SK-N-SH (cell line): ENCODE measurements at regions not wholly inside any gene's neighbourhood (a gene's known extent, or its start where the extent isn't known, plus 50 kb on each side); places are given as distances from the start of the nearest gene placed in this dataset.

ENCODE experiments used
- CTCF ChIA-PET: fragments of 300-600, 350-600 bp; formaldehyde crosslinking; extraction: SDS; loops from one replicate; lab custom pipeline; 2021; lab: Yijun Ruan, JAX
- POLR2A ChIA-PET: fragments of 350-600 bp; sonication (Branson Sonifier 250); formaldehyde crosslinking; extraction: SDS; loops from one replicate; lab custom pipeline; 2020; ENCODE audit warnings: antibody characterized with exemption, inconsistent platforms; lab: Yijun Ruan, JAX
- DNase-seq: peaks from one replicate; pipeline ENCODE4 v3.0.0; 2012
- H2AFZ ChIP-seq: fragments of 200-600 bp; sonication (generic); 2 replicates; pipeline ENCODE4 v1.8.1; 2016; ENCODE audit warnings: antibody characterized with exemption, mild to moderate bottlenecking, low read depth
- H3F3A ChIP-seq: fragments of 200-600 bp; sonication (generic); replicated peaks from 2 replicates; pipeline ENCODE3; 2016; ENCODE audit warnings: antibody characterized with exemption, mild to moderate bottlenecking; ENCODE audit not compliant: insufficient read depth
- H3K27ac ChIP-seq, 2 experiments: fragments of 200-500 bp in 1 of 2; fragments of 200-600 bp in 1 of 2; sonication (Bioruptor generic) in 1 of 2; sonication (generic), shearing (Covaris generic) in 1 of 2; 2 replicates each; pipeline versions ENCODE4 v1.5.1 to v1.6.1; 2014 to 2016; ENCODE audit warnings: low read depth in 2 of 2, inconsistent platforms in 1 of 2, low read length in 1 of 2, mild to moderate bottlenecking in 1 of 2, mixed read lengths in 1 of 2
- H3K27me3 ChIP-seq: fragments of 200-600 bp; sonication (generic), shearing (Covaris generic); 2 replicates; pipeline ENCODE4 v1.6.1; 2016; ENCODE audit warnings: mixed run types; ENCODE audit not compliant: insufficient read depth
- H3K36me3 ChIP-seq, 2 experiments: fragments of 200-500 bp in 1 of 2; fragments of 200-600 bp in 1 of 2; sonication (Bioruptor generic) in 1 of 2; sonication (generic) in 1 of 2; replicated peaks in 1 of 2; 2 replicates each; pipeline versions ENCODE3 to v1.5.1; 2014 to 2016; ENCODE audit warnings: low read length in 1 of 2, mild to moderate bottlenecking in 1 of 2; ENCODE audit not compliant: insufficient read depth in 2 of 2, control insufficient read depth in 1 of 2
- H3K4me1 ChIP-seq, 2 experiments: fragments of 200-500 bp in 1 of 2; fragments of 200-600 bp in 1 of 2; sonication (Bioruptor generic) in 1 of 2; sonication (generic), shearing (Covaris generic) in 1 of 2; 2 replicates each; pipeline versions ENCODE4 v1.5.1 to v1.6.1; 2014 to 2016; ENCODE audit warnings: low read depth in 1 of 2, low read length in 1 of 2, mixed run types in 1 of 2; ENCODE audit not compliant: insufficient read depth in 2 of 2, control insufficient read depth in 1 of 2
- H3K4me2 ChIP-seq: fragments of 200-600 bp; sonication (generic), shearing (Covaris generic); 2 replicates; pipeline ENCODE4 v1.6.1; 2017; ENCODE audit warnings: mixed run types
- H3K4me3 ChIP-seq, 2 experiments: fragments of 200-500 bp in 1 of 2; fragments of 200-600 bp in 1 of 2; sonication (Bioruptor generic) in 1 of 2; sonication (generic), shearing (Covaris generic) in 1 of 2; 2 replicates each; pipeline versions ENCODE4 v1.5.1 to v1.8.1; 2014 to 2016; ENCODE audit warnings: low read depth in 2 of 2, inconsistent platforms in 1 of 2, low read length in 1 of 2, mild to moderate bottlenecking in 1 of 2, mixed read lengths in 1 of 2, moderate library complexity in 1 of 2
- H3K79me2 ChIP-seq: fragments of 200-600 bp; sonication (generic); 2 replicates; pipeline ENCODE4 v1.8.1; 2017; ENCODE audit warnings: mild to moderate bottlenecking; ENCODE audit not compliant: insufficient read depth
- H3K9ac ChIP-seq: fragments of 200-600 bp; sonication (generic); 2 replicates; pipeline ENCODE4 v1.6.1; 2017; ENCODE audit warnings: mixed run types
- H3K9me2 ChIP-seq: fragments of 200-600 bp; sonication (generic); 2 replicates; pipeline ENCODE4 v1.6.1; 2017; ENCODE audit warnings: mixed run types
- H3K9me3 ChIP-seq: fragments of 200-600 bp; sonication (generic); 2 replicates; pipeline ENCODE4 v1.6.1; 2017; ENCODE audit warnings: mixed run types, mild to moderate bottlenecking, moderate library complexity
- H4K20me1 ChIP-seq: fragments of 200-600 bp; sonication (generic); 2 replicates; pipeline ENCODE4 v1.6.1; 2017; ENCODE audit warnings: mild to moderate bottlenecking, mixed run types; ENCODE audit not compliant: insufficient read depth
- CHD2 ChIP-seq: fragments of 150-350 bp; IDR thresholded peaks from 2 replicates; pipeline ENCODE4 v1.6.1; 2018; ENCODE audit warnings: low read length; ENCODE audit not compliant: partially characterized antibody
- CTCF ChIP-seq: fragments of 200-600 bp; sonication (generic); IDR thresholded peaks from 2 replicates; pipeline ENCODE4 v1.6.1; 2017; ENCODE audit warnings: antibody characterized with exemption, mild to moderate bottlenecking, moderate library complexity
- EP300 ChIP-seq, 2 experiments: IDR thresholded peaks; 2 replicates each; pipeline versions ENCODE4 v1.4.0 to v1.6.1; 2012; ENCODE audit warnings: borderline replicate concordance in 1 of 2, low read depth in 1 of 2, low read length in 1 of 2
- EZH2phosphoT487 ChIP-seq: fragments of 200-600 bp; sonication (generic); IDR thresholded peaks from 2 replicates; pipeline ENCODE4 v1.6.1; 2017; ENCODE audit warnings: low read depth, mixed run types, mild to moderate bottlenecking, antibody characterized with exemption, moderate library complexity, borderline replicate concordance
- FOSL2 ChIP-seq: IDR thresholded peaks from 2 replicates; pipeline ENCODE4 v1.4.0; 2012; ENCODE audit warnings: low read depth, mild to moderate bottlenecking, moderate library complexity, borderline replicate concordance
- FOXM1 ChIP-seq: IDR thresholded peaks from 2 replicates; pipeline ENCODE4 v1.4.0; 2012; ENCODE audit warnings: low read depth, mild to moderate bottlenecking
- GABPA ChIP-seq: IDR thresholded peaks from 2 replicates; pipeline ENCODE4 v1.4.0; 2012; ENCODE audit warnings: low read depth, mild to moderate bottlenecking
- GATA2 ChIP-seq: sonication (generic); formaldehyde crosslinking; IDR thresholded peaks from 2 replicates; pipeline ENCODE4 v1.5.0; 2020; ENCODE audit warnings: mild to moderate bottlenecking, missing genetic modification reagents
- JUND ChIP-seq: IDR thresholded peaks from 2 replicates; pipeline ENCODE4 v1.4.0; 2012
- MAX ChIP-seq: IDR thresholded peaks from 2 replicates; pipeline ENCODE4 v1.4.0; 2012; ENCODE audit warnings: low read depth
- MEF2A ChIP-seq: IDR thresholded peaks from 2 replicates; pipeline ENCODE4 v1.4.0; 2012; ENCODE audit warnings: low read depth, borderline replicate concordance
- MXI1 ChIP-seq: IDR thresholded peaks from 2 replicates; pipeline ENCODE4 v1.6.1; 2012; ENCODE audit warnings: mild to moderate bottlenecking, low read depth, low read length, improper control_type of control experiment
- NFIC ChIP-seq: IDR thresholded peaks from 2 replicates; pipeline ENCODE4 v1.4.0; 2012; ENCODE audit warnings: borderline replicate concordance
- NRF1 ChIP-seq: IDR thresholded peaks from 2 replicates; pipeline ENCODE4 v1.6.1; 2012; ENCODE audit warnings: low read depth, mild to moderate bottlenecking, low read length
- POLR2AphosphoS5 ChIP-seq: IDR thresholded peaks from 2 replicates; pipeline ENCODE4 v1.6.1; 2012; ENCODE audit warnings: low read depth, low read length
- RFX5 ChIP-seq: IDR thresholded peaks from 2 replicates; pipeline ENCODE4 v1.6.1; 2012; ENCODE audit warnings: mild to moderate bottlenecking, improper control_type of control experiment, low read length
- SMC3 ChIP-seq: IDR thresholded peaks from 2 replicates; pipeline ENCODE4 v1.6.1; 2012; ENCODE audit warnings: low read depth, low read length, improper control_type of control experiment
- TEAD4 ChIP-seq: IDR thresholded peaks from 2 replicates; pipeline ENCODE4 v1.4.0; 2012; ENCODE audit warnings: mild to moderate bottlenecking, borderline replicate concordance; ENCODE audit not compliant: insufficient read depth
- ZBTB33 ChIP-seq: IDR thresholded peaks from 2 replicates; pipeline ENCODE4 v1.4.0; 2012; ENCODE audit warnings: low read depth, borderline replicate concordance
- WGBS: methylation state at CpG from one replicate; pipeline ENCODE4 v1.1.6; 2017; ENCODE audit warnings: low lambda C conversion rate; 5-methylcytosine and 5-hydroxymethylcytosine counted together

GRCh38 chr6:90780778-90781177 is 193.9 kb upstream of the MAP3K7 start:
- WGBS, result 56% methylated on average over 3 of the region's 3 CpGs
- Histone ChIP-seq H4K20me1 (no peaks in the 10 kb centered on the region), H2AFZ (no peak overlapping the region), H3K36me3 (no peaks in the 10 kb centered on the region), H3K27me3 (no peaks in the 10 kb centered on the region; the same call in 1 of the 2 replicates), H3K4me1 (no peaks in the 10 kb centered on the region), H3K4me2 (no peak overlapping the region), H3K4me3 (no peak overlapping the region), H3K27ac (no peak overlapping the region), H3F3A (no peaks in the 10 kb centered on the region), H3K9me2 (no peaks in the 10 kb centered on the region), H3K9ac (no peak overlapping the region), H3K79me2 (no peaks in the 10 kb centered on the region), H3K9me3 (no peaks in the 10 kb centered on the region)
- no peak for TF ChIP-seq TEAD4
- TF ChIP-seq MXI1, result no peak
- no peak for TF ChIP-seq ZBTB33
- TF ChIP-seq CTCF, result no peak
- TF ChIP-seq SMC3, result no peak
- TF ChIP-seq RFX5, result no peak
- TF ChIP-seq EZH2phosphoT487, result no peak
- TF ChIP-seq EP300 (IDR thresholded peaks at IDR 0.05; ENCODE audit: borderline replicate concordance in 1 of 2, low read depth in 1 of 2, low read length in 1 of 2), result no peak
- TF ChIP-seq GABPA, result no peak
- no peak for TF ChIP-seq MAX
- TF ChIP-seq FOSL2, result no peak
- no peak for TF ChIP-seq CHD2
- TF ChIP-seq GATA2 (CRISPR knock-in tag), result no peak
- no peak for TF ChIP-seq NFIC
- TF ChIP-seq MEF2A, result no peak
- no peak for TF ChIP-seq POLR2AphosphoS5
- TF ChIP-seq NRF1, result no peak
- no peak for TF ChIP-seq JUND
- no peak for TF ChIP-seq FOXM1
- no peak for DNase-seq
- CTCF ChIA-PET, result no interaction called here
- POLR2A ChIA-PET, result no interaction called here
